ENCODE measurements at regions not wholly inside any gene's neighbourhood (a gene's known extent, or its start where the extent isn't known, plus 50 kb on each side); places are given as distances from the start of the nearest gene placed in this dataset.

DNA sequence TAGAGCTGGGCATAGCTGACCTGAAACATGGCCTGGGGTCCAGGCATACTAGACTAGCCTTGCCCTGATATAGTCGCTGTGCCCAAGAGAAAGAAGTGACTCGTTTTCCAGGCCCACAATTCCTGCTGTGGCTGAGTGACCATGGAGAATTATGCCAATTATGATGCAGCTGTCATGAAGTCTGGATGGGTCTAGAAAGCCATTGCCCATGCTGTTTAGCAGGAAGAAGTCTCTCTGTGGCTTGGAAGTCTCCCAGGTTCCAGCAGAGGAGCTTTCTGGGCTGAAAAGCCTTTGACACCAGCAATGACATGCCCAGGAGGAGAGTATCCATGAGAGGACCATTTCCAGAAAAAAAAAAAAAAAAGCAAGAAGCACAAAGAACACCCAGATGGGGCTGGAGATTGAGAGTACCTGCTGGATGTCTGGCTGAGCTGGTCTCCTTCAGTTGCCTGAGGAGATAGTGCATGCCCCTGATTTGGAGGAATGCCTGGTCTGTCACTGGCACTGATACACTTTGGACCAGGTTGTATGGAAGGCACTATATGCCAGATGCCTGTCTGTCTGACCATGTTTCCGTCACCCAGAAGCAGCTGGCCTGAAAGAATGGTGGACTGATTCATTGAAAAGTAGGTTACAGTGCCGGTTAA lies 128.0 kb upstream of the EPB41L4A start:
- DNase-seq (ENCODE audit: low spot score), result no peak
- Histone ChIP-seq H3K4me1 (peaks cover 0 to 15% of the 10 kb centered on the region in 2 donors), H3K4me3 (no peak overlapping the region), H3K27ac (no peak overlapping the region), H3K27me3 (no peaks in the 10 kb centered on the region), H3K36me3 (no peaks in the 10 kb centered on the region), H3K9me3 (no peaks in the 10 kb centered on the region)
- TF ChIP-seq, protein P1, sequence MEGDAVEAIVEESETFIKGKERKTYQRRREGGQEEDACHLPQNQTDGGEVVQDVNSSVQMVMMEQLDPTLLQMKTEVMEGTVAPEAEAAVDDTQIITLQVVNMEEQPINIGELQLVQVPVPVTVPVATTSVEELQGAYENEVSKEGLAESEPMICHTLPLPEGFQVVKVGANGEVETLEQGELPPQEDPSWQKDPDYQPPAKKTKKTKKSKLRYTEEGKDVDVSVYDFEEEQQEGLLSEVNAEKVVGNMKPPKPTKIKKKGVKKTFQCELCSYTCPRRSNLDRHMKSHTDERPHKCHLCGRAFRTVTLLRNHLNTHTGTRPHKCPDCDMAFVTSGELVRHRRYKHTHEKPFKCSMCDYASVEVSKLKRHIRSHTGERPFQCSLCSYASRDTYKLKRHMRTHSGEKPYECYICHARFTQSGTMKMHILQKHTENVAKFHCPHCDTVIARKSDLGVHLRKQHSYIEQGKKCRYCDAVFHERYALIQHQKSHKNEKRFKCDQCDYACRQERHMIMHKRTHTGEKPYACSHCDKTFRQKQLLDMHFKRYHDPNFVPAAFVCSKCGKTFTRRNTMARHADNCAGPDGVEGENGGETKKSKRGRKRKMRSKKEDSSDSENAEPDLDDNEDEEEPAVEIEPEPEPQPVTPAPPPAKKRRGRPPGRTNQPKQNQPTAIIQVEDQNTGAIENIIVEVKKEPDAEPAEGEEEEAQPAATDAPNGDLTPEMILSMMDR (IDR thresholded peaks at IDR 0.05), result no peak

DNA sequence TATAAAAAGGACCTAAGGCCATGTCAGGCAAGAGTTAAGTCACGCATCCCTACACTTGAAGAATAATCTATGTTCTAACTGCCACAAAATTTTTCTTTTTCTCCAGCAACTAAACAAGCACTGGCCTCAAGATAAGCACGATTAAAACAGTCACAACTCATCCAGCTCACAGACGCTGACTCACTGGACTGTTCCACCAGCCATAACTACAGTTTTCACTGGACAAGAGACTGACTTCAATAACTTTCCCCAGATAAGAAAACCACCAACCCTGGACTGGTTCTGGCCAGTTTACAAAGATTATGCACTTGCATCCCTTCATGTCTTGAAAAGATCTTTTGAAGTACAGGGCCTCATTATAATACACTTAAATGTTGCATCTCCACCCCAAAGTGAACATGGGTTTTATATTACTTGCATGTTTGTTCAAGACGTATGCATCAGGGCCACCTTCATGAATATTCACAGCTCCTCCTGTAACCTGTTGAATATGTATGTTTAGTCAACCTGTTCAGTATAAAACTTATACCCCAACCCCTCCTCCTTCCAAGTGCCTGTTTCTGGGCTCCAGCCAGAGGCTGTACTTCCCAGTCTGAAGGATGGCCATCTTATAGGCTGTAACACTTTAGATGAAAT lies 129.3 kb upstream of the EPB41L4A start:
- Histone ChIP-seq H3K4me1 (peaks cover 0 to 15% of the 10 kb centered on the region in 2 donors), H3K4me3 (no peak overlapping the region), H3K36me3 (no peaks in the 10 kb centered on the region), H3K9me3 (no peaks in the 10 kb centered on the region), H3K27ac (peak overlapping the region; percentile 6 to 61), H3K27me3 (no peaks in the 10 kb centered on the region)
- TF ChIP-seq, protein P1 (IDR thresholded peaks at IDR 0.05), result no peak
- DNase-seq (ENCODE audit: low spot score), result no peak

DNA sequence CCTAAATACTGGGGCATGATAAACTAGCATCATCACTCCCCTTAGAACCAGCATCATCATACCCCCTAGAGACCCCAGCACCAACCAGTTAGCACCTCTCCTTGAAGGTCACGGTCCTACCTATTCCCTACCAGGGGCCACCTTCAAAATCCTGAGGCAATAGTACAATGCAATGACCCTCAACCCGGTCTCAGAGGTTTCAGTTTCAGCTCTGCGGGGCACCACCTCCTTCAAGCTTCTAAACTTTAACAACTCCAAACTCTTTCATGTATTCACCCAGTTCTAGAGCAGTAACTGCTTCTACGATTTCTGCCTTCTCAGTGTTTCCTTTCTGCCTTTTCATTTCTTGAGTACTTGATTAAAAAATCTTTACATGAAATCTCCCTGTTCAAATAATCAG lies 130.1 kb upstream of the EPB41L4A start:
- no peak for DNase-seq (ENCODE audit: low spot score)
- TF ChIP-seq, protein P1 (IDR thresholded peaks at IDR 0.05), result no peak
- H3K27me3 ChIP-seq, result no peaks in the 10 kb centered on the region
- no peaks in the 10 kb centered on the region for H3K36me3 ChIP-seq
- no peaks in the 10 kb centered on the region for H3K9me3 ChIP-seq
- no peak overlapping the region for H3K4me3 ChIP-seq
- H3K4me1 ChIP-seq, result peaks cover 0 to 15% of the 10 kb centered on the region in 2 donors
- no peak overlapping the region for H3K27ac ChIP-seq

DNA sequence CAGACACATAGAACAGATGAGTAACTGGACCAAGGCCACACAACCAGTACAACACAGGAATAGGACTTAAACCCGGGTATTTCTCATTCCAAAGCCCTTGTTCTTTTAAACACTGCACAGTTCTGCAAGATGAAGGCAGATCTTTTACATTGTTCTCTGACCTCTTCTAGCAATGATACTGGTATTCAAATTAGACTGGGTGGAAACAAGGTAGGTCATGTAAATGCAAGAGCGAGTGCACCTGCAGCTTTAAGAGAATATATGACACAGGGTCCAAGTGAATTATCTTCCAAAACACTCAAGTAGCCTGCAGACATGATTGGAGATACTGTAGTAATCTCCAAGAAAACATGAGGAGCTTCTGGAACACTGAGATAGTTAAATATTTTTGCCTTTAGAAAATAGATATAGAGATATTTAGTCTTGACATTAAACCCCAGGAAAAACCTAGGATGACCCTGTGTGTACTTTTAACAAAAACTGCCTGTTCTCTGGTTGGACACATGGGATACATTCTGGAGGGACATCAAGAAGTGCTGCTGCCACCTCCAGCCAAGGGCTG lies 130.6 kb upstream of the EPB41L4A start:
- no peak for DNase-seq (ENCODE audit: low spot score)
- no peaks in the 10 kb centered on the region for H3K27me3 ChIP-seq
- TF ChIP-seq, protein P1 (IDR thresholded peaks at IDR 0.05), result no peak
- no peak overlapping the region for H3K27ac ChIP-seq
- no peak overlapping the region for H3K4me3 ChIP-seq
- H3K9me3 ChIP-seq, result no peaks in the 10 kb centered on the region
- peaks cover 0 to 15% of the 10 kb centered on the region in 2 donors for H3K4me1 ChIP-seq
- H3K36me3 ChIP-seq, result no peaks in the 10 kb centered on the region

DNA sequence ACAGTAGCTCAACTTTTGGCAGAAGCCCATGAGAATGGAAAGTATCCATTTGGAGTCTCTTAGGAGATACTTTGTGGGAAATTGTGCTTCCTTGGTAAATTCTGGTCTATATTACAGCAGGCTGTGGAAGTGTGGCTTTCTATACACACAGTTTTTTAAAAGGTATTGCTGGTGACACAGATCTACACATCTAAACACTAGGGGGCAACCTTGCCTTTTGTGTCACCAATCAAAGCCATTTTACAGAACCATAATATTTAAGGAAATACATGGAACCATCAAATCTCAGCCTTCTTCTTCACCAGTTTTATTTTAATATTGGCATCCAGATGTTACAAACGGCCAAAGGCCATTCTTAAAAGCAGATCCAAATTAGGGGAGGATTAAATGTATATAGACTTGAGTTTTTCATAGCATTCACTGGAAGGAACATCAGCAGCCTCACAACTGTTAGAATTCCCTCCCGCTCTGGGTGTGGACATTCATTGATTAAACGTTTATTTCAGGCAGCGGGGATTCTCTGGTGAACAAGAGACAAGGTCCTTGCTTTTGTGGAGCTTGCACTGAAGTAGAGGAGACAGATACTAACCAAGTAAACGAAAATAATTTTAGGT lies 132.4 kb upstream of the EPB41L4A start:
- no peaks in the 10 kb centered on the region for H3K36me3 ChIP-seq
- DNase-seq (ENCODE audit: low spot score), result no peak
- peaks cover 0 to 15% of the 10 kb centered on the region in 2 donors for H3K4me1 ChIP-seq

More for the DNA sequence above, 132.4 kb upstream of the EPB41L4A start:
- Histone ChIP-seq H3K9me3 (no peaks in the 10 kb centered on the region), H3K27me3 (no peaks in the 10 kb centered on the region), H3K4me3 (no peak overlapping the region), H3K27ac (no peak overlapping the region)
- TF ChIP-seq, protein P1 (IDR thresholded peaks at IDR 0.05), result peak; percentile 64 to 85
